ENCODE measurements at regions not wholly inside any gene's neighbourhood (a gene's known extent, or its start where the extent isn't known, plus 50 kb on each side); places are given as distances from the start of the nearest gene placed in this dataset.

DNA sequence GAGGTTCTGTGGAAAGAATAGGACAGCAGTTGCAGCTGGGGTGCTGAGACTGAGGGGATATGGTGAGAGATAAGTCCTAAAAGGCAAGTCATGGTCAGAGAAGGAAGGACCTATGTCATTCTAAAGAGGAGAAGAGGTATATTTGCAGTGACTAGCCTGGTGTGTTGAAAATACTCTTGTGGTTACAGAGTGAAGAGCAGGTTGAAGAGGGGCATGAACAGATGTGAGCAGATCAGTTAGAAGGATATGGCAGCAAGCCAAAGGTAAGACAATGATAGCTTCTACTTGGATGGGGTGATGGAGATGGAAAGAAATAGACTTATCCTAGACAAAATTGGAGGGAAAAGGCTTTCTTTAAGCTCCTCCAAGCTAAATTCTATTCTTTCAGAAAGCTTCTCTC lies 469.8 kb upstream of the CPEB2 start:
- no peaks in the 10 kb centered on the region for H3K27me3 ChIP-seq (ENCODE audit: low read length)
- POLR2A ChIA-PET (ENCODE audit: unreplicated experiment) = no interaction called here
- H3K9me2 ChIP-seq (replicated peaks; ENCODE audit: low read length) = no peaks in the 10 kb centered on the region
- no peaks in the 10 kb centered on the region for H3K36me3 ChIP-seq (ENCODE audit: low read depth, low read length)
- no TSS peak for BruUV-seq (replicated peaks)
- no peak overlapping the region for H3K9ac ChIP-seq (ENCODE audit: low read length)
- ATAC-seq (no peak), DNase-seq (no peak)
- H3K4me3 ChIP-seq (ENCODE audit: low read length) = no peak overlapping the region
- intact Hi-C loops (cut with micrococcal nuclease) = no loop called here
- H3K27ac ChIP-seq (ENCODE audit: low read length) = no peak overlapping the region
- CTCF ChIA-PET = no interaction called here
- H3F3A ChIP-seq (ENCODE audit: low read length, unreplicated experiment) = no peaks in the 10 kb centered on the region
- TF ChIP-seq EZH2 (IDR thresholded peaks at IDR 0.05; ENCODE audit: low read length, unreplicated experiment) (no peak), EZH2phosphoT487 (IDR thresholded peaks at IDR 0.05; ENCODE audit: borderline replicate concordance, low read length) (no peak)
- TF ChIP-seq, protein P1, sequence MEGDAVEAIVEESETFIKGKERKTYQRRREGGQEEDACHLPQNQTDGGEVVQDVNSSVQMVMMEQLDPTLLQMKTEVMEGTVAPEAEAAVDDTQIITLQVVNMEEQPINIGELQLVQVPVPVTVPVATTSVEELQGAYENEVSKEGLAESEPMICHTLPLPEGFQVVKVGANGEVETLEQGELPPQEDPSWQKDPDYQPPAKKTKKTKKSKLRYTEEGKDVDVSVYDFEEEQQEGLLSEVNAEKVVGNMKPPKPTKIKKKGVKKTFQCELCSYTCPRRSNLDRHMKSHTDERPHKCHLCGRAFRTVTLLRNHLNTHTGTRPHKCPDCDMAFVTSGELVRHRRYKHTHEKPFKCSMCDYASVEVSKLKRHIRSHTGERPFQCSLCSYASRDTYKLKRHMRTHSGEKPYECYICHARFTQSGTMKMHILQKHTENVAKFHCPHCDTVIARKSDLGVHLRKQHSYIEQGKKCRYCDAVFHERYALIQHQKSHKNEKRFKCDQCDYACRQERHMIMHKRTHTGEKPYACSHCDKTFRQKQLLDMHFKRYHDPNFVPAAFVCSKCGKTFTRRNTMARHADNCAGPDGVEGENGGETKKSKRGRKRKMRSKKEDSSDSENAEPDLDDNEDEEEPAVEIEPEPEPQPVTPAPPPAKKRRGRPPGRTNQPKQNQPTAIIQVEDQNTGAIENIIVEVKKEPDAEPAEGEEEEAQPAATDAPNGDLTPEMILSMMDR (conservative IDR thresholded peaks at IDR 0.05; ENCODE audit: low read depth, low read length) = no peak
- H4K20me1 ChIP-seq (ENCODE audit: low read length) = no peaks in the 10 kb centered on the region
- H3K79me2 ChIP-seq (ENCODE audit: low read length) = no peaks in the 10 kb centered on the region
- H3K4me1 ChIP-seq (ENCODE audit: insufficient read depth, low read length) = peaks cover 7% of the 10 kb centered on the region
- H2AFZ ChIP-seq (ENCODE audit: low read length) = no peak overlapping the region
- H3K9me3 ChIP-seq (ENCODE audit: low read length) = no peaks in the 10 kb centered on the region
- H3K4me2 ChIP-seq (ENCODE audit: low read length) = no peak overlapping the region

DNA sequence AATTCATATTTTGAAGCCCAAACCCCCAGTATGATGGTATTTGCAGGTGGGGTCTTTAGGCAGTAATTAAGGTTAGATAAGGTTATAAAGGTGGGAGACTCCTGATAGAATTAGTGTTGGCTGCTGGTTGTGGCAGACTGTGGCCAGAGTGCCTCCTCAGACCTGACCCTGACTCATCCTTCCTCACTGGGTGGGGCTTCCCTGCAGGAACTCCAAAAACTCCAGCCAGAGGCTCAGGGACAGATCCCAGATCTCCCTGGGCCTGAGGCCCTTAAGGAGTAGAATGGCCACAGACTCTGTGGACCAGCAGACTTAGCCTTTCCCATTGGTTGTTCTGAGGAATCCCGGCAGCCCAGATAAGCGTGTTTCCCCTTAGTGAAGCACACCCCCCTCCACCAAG lies 463.0 kb upstream of the CPEB2 start:
- no peaks in the 10 kb centered on the region for H3K36me3 ChIP-seq (ENCODE audit: low read depth, low read length)
- no peaks in the 10 kb centered on the region for H3F3A ChIP-seq (ENCODE audit: low read length, unreplicated experiment)
- POLR2A ChIA-PET (ENCODE audit: unreplicated experiment) = no interaction called here
- H3K4me2 ChIP-seq (ENCODE audit: low read length) = no peak overlapping the region
- no peak for TF ChIP-seq EZH2phosphoT487 (IDR thresholded peaks at IDR 0.05; ENCODE audit: borderline replicate concordance, low read length)
- no peak for TF ChIP-seq EZH2 (IDR thresholded peaks at IDR 0.05; ENCODE audit: low read length, unreplicated experiment)
- TF ChIP-seq, protein P1 (conservative IDR thresholded peaks at IDR 0.05; ENCODE audit: low read depth, low read length) = no peak
- H3K9ac ChIP-seq (ENCODE audit: low read length) = no peak overlapping the region
- DNase-seq = peak; percentile 48
- peak; percentile 15; the same call in 1 of the 2 replicates for ATAC-seq
- intact Hi-C loops (cut with micrococcal nuclease) = no loop called here
- H3K27ac ChIP-seq (ENCODE audit: low read length) = no peak overlapping the region
- no peaks in the 10 kb centered on the region for H4K20me1 ChIP-seq (ENCODE audit: low read length)
- H3K4me3 ChIP-seq (ENCODE audit: low read length) = no peak overlapping the region
- no peaks in the 10 kb centered on the region for H3K9me3 ChIP-seq (ENCODE audit: low read length)
- H3K79me2 ChIP-seq (ENCODE audit: low read length) = no peaks in the 10 kb centered on the region
- no TSS peak for BruUV-seq (replicated peaks)
- H3K4me1 ChIP-seq (ENCODE audit: insufficient read depth, low read length) = peaks cover 6% of the 10 kb centered on the region
- peak overlapping the region; percentile 45; the same call in 1 of the 2 replicates for H2AFZ ChIP-seq (ENCODE audit: low read length)
- CTCF ChIA-PET = no interaction called here
- no peaks in the 10 kb centered on the region for H3K9me2 ChIP-seq (replicated peaks; ENCODE audit: low read length)
- no peaks in the 10 kb centered on the region for H3K27me3 ChIP-seq (ENCODE audit: low read length)

DNA sequence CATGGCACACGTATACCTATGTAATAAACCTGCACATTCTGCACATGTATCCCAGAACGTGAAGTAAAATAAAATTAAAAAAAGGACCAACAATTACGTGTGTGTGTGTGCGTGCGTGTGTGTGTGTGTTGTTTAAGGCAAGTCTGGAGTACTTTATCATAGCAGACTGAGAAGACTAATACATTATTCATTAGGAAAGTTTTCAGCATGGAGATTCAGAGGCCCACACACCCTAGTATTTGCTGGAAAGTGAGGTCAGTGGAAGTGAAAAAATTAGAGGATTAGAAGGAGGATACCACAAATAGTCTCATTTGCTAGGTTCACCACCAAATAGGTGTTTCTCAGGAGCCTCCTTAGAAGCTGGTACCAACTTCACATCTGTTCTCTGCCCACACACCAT lies 457.1 kb upstream of the CPEB2 start:
- TF ChIP-seq, protein P1 (conservative IDR thresholded peaks at IDR 0.05; ENCODE audit: low read depth, low read length) = no peak
- TF ChIP-seq EZH2phosphoT487 (IDR thresholded peaks at IDR 0.05; ENCODE audit: borderline replicate concordance, low read length) (no peak), EZH2 (IDR thresholded peaks at IDR 0.05; ENCODE audit: low read length, unreplicated experiment) (no peak)
- POLR2A ChIA-PET (ENCODE audit: unreplicated experiment) = no interaction called here
- CTCF ChIA-PET = no interaction called here

More for the DNA sequence above, 457.1 kb upstream of the CPEB2 start:
- Histone ChIP-seq H3K4me1 (ENCODE audit: insufficient read depth, low read length) (no peaks in the 10 kb centered on the region), H3K27me3 (ENCODE audit: low read length) (no peaks in the 10 kb centered on the region), H3K9me3 (ENCODE audit: low read length) (no peaks in the 10 kb centered on the region), H3K9ac (ENCODE audit: low read length) (no peak overlapping the region), H2AFZ (ENCODE audit: low read length) (no peak overlapping the region), H3K4me3 (ENCODE audit: low read length) (no peak overlapping the region), H3F3A (ENCODE audit: low read length, unreplicated experiment) (no peaks in the 10 kb centered on the region), H3K4me2 (ENCODE audit: low read length) (no peak overlapping the region), H3K27ac (ENCODE audit: low read length) (no peak overlapping the region), H3K9me2 (replicated peaks; ENCODE audit: low read length) (no peaks in the 10 kb centered on the region), H3K79me2 (ENCODE audit: low read length) (no peaks in the 10 kb centered on the region), H3K36me3 (ENCODE audit: low read depth, low read length) (no peaks in the 10 kb centered on the region), H4K20me1 (ENCODE audit: low read length) (no peaks in the 10 kb centered on the region)
- DNase-seq (no peak), ATAC-seq (no peak)
- no TSS peak for BruUV-seq (replicated peaks)
- intact Hi-C loops (cut with micrococcal nuclease) = no loop called here
